HUDEP-2 (cell line): ENCODE measurements at regions not wholly inside any gene's neighbourhood (a gene's known extent, or its start where the extent isn't known, plus 50 kb on each side); places are given as distances from the start of the nearest gene placed in this dataset.
"Not testable (repeated sequence)": the region's sequence is repeated elsewhere in the genome, so short reads cannot be mapped to it uniquely, and the experiment has no call there.

ENCODE experiments used
- DNase-seq, 76 experiments: peaks; one replicate each; lab custom pipeline; 2025; ENCODE audit not compliant: unreplicated experiment in 76 of 76; lab: John Stamatoyannopoulos, UW

GRCh38 chr17:22129920-22130319, 437.6 kb downstream of the KCNJ18 start:
- DNase-seq, result not testable (repeated sequence)

GRCh38 chr17:22131740-22132139, 439.4 kb downstream of the KCNJ18 start:
- no peak for DNase-seq

- DNase-seq, result no peak
Measured at GRCh38 chr17:22138861-22139469, 446.6 kb downstream of the KCNJ18 start.

- DNase-seq, result no peak
Measured at GRCh38 chr17:22142091-22142490, 449.8 kb downstream of the KCNJ18 start.

GRCh38 chr17:22145605-22146178, 453.4 kb downstream of the KCNJ18 start:
- no peak for DNase-seq

DNA sequence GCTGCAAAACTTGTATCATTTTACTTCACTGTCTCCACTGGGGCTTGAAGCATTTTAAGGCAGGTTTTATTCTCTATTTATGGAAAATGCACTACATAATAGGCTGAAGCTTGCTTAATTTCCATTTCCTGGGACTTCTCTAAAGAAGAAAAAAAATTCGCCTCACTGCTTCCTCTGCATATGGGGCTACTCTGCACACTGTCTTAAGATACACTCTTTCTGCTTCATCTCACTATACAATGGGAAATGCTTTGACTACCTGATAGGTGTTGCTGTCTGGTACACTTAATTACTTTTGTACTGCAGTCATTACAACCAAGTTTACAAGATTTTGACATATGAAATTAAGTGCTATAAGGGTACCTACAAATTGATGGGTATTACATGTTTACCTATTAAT, 466.0 kb downstream of the KCNJ18 start:
- DNase-seq, result no peak

- DNase-seq, result no peak
Measured at GRCh38 chr17:22161376-22161775, 469.1 kb downstream of the KCNJ18 start.

DNA sequence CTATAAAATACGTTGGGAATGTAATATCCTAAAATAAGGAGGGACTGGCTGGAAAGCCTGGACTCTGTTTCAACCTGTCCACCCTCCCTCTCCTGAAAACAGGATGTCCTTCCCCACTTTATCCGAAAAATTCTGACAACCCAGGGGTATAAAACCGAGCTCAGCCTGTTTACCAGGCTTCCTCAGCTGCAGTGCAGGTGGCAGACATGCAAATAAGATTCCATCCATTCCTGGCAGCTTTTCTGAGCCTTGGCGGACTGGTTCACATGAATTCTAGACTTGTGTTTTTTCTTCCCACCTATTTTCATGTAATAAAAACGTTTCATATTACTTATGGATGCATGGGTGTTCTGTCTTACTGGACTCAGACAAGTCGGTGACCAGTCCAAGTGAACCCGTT, 479.3 kb downstream of the KCNJ18 start:
- no peak for DNase-seq

DNA sequence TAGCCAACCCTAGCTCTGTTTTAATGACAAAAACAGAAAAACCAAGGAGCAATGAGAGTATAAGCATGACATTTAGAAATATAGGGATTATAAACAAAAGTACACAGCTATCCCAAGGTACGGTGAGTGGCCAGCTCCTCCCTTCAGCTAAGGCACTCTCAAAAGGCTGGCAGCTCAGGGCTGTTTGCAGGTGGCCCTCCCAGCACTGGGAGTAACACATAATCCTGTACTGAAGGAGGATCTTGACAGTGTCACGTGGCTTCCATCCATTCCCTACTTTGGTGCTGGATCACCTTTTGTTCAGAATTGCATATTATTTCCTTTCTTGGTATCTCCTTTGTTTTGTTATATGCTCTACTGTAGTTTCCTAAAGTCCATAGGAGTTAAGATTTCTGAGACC, 500.8 kb downstream of the KCNJ18 start:
- no peak for DNase-seq

DNA sequence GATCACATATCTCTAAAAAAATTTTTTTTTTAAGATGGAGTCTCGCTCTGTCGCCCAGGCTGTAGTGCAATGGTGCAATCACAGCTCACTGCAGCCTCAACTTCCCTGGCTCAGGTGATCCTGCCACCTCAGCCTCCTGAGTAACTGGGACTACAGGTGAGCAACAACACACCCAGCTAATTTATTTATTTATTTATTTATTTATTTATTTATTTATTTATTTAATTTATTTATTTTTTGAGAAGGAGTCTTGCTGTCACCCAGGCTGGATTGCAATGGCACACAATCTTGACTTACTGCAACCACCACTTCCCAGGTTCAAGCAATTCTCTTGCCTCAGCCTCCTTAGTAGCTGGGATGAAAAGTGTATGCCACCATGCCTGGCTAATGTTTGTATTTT, 507.9 kb downstream of the KCNJ18 start:
- DNase-seq, result not testable (repeated sequence)

DNA sequence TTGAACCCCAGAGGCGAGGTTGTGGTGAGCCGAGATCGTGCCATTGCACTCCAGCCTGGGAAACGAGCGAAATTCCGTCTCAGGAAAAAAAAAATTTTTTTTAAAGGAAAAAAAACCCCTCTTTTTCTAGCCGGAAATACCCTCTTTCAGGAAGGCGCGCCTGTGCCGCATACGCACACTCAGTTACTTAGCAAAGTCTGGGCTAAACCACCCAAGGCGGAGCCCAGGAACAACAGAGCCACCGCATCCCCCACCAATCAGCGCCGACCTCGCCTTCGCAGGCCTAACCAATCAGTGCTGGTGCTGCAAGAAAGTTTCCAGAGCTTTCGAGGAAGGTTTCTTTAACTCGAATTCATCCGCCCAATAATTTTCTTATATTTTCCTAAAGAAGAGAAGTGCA, 510.4 kb downstream of the KCNJ18 start:
- DNase-seq, result no peak

DNA sequence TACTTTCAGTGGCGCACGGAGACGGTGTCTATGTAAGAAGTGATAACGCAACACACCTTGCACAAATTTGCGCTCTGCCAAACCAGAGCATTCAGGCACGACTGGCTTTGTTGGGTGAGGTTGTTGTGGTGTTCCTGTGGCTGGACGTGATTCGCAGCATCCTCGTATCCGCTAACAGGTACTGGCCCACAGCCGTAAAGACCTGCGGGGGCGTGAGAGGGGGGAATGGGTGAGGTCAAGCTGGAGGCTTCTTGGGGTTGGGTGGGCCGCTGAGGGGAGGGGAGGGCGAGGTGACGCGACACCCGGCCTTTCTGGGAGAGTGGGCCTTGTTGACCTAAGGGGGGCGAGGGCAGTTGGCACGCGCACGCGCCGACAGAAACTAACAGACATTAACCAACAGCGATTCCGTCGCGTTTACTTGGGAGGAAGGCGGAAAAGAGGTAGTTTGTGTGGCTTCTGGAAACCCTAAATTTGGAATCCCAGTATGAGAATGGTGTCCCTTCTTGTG, 510.9 kb downstream of the KCNJ18 start:
- DNase-seq, result no peak

GRCh38 chr17:22204076-22204475, 511.8 kb downstream of the KCNJ18 start:
- DNase-seq, result not testable (repeated sequence)

- DNase-seq, result not testable (repeated sequence)
Measured at GRCh38 chr17:22210212-22210611, 517.9 kb downstream of the KCNJ18 start.

- not testable (repeated sequence) for DNase-seq
Measured at GRCh38 chr17:22213169-22213568, 520.8 kb downstream of the KCNJ18 start.

- no peak for DNase-seq
Measured at GRCh38 chr17:22217135-22217534, 524.8 kb downstream of the KCNJ18 start.

DNA sequence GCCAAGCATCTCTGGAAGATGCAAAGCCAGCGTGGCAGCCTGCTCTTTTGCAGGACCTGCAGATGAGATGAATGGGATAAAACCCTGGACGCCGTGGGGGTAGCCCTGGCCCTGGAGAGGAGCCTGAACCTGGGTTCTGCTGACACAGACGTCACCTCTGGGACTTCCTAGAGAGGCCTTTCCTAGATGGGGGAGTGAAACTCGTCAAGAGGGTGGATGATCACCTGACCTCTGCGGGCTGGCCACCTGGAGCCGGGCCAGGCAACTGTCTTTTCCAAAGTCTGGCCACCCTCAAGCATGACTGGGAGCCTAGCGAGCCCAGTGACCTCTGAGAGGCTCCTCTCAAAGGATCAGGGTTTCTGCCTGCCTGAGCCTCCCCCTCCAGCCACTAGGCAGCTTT, 529.0 kb downstream of the KCNJ18 start:
- DNase-seq, result no peak

DNA sequence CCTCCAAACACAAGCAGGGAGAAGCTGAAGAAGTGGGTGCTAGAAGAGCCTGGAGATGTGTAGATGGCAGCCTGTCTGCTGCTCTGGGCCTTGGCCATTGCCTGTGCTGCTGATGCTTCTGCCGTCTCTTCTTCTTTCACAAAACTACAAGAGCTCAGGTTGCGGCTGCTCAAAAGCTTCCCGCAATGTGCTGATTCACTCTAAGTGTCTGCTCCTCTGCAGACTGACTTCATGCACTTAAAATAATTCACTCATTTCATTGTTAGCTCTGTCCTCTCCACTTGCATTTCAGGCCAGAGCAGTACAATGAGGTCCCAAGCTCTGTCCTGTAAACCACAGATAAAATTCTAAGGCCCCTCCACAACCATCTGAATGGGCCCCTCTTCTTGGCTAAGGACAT, 534.2 kb downstream of the KCNJ18 start:
- DNase-seq, result not testable (repeated sequence)

GRCh38 chr17:22226932-22227331, 534.6 kb downstream of the KCNJ18 start:
- not testable (repeated sequence) for DNase-seq

DNA sequence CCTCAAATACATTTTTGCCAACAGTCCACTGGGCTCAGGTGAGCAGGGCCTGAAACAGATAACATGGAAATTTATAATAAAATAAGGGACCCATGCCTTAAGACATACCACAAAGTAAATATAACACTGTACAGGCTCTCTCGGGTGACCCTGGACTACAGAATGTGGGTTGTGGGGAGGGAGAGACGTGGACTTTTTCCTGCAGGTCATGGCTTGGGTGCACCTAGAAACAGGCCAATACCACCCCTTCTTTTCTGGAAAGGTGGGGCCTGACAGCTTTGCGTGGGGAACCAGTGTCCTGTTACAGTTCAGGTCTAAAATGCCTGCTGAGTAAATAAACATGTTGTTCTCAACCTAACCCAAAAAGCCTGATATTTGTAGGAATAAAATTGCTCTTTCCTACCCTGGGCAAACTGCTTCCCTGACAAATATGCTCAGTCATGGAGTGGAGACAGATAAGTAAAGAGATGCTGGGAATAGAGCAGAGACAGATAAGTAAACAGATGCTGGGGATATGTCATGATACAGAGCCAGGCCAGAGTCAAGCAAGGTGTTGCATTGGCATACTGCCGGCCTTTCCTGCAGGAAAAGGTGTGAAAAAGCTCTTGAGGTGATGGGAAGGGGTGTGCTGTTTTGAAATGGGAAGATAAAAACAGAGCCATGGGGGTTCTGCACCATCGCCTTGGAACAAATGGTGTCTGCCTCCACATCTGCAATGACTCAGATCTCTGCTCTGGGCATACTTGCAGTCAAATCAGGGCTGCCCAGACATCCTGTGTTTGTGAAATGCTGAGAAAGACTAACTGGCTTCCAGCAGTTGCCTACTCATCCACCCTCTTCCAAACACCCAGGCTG, 535.6 kb downstream of the KCNJ18 start:
- DNase-seq, result not testable (repeated sequence)

DNA sequence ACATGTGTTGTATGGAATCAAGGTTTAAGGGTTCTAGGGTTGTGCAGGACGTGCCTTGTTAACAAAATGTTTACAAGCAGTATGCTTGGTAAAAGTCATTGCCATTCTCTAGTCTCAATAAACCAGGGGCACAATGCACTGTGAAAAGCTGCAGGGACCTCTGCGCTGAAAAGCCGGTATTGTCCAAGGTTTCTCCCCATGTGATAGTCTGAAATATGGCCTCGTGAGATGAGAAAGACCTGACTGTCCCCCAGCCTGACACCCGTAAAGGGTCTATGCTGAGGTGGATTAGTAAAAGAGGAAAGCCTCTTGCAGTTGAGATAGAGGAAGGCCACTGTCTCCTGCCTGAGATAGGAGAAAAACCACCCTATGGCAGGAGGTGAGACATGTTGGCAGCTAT, 537.5 kb downstream of the KCNJ18 start:
- not testable (repeated sequence) for DNase-seq

- no peak for DNase-seq
Measured at GRCh38 chr17:22233382-22233781, 541.1 kb downstream of the KCNJ18 start.
